Left lung (tissue), 4 donors: ENCODE measurements at regions not wholly inside any gene's neighbourhood (a gene's known extent, or its start where the extent isn't known, plus 50 kb on each side); places are given as distances from the start of the nearest gene placed in this dataset.

Experiments used
- ATAC-seq: fragments of 200-7000 bp; cut with Tn5 transposase; one replicate; pipeline ENCODE4 v1.9.1; 2020; ENCODE audit warnings: moderate library complexity
- DNase-seq, 4 donors: peaks; one replicate each; pipeline ENCODE4 v3.0.0-alpha.2; 2013 to 2020
- H3K27ac ChIP-seq, 2 donors: fragments of 200-600 bp; sonication (generic) in 1 of 2; one replicate each; pipeline versions ENCODE4 v1.5.0 to v1.8.0; 2020 to 2021
- H3K27me3 ChIP-seq, 2 donors: fragments of 200-600 bp; sonication (generic) in 1 of 2; one replicate each; pipeline versions ENCODE4 v1.5.0 to v1.8.0; 2020 to 2021
- H3K36me3 ChIP-seq, 2 donors: fragments of 200-600 bp; sonication (generic) in 1 of 2; one replicate each; pipeline versions ENCODE4 v1.5.0 to v1.8.0; 2020 to 2021
- H3K4me1 ChIP-seq, 2 donors: fragments of 200-600 bp; one replicate each; pipeline ENCODE4 v1.8.0; 2021
- H3K4me3 ChIP-seq, 2 donors: fragments of 200-600 bp; sonication (generic) in 1 of 2; one replicate each; pipeline versions ENCODE4 v1.5.0 to v1.8.0; 2020 to 2021; ENCODE audit warnings: mild to moderate bottlenecking in 1 of 2
- H3K9me3 ChIP-seq, 2 donors: fragments of 200-600 bp; sonication (generic) in 1 of 2; one replicate each; pipeline versions ENCODE4 v1.5.0 to v1.8.0; 2020 to 2021
- intact Hi-C, 2 donors: fragments of 100-400 bp; cut with DNase I; formaldehyde crosslinking; loops; one replicate each; pipeline versions ENCODE4 v1.11.2 to v1.14.2; 2022
- TF ChIP-seq, protein P1 (sequence below), 2 donors: fragments of 200-600 bp; sonication (generic) in 1 of 2; IDR thresholded peaks; one replicate each; pipeline versions ENCODE4 v1.5.0 to v1.8.0; 2021; ENCODE audit warnings: antibody characterized with exemption in 2 of 2
- donor health status: DM: no; HTN: yes; CAD: no.
- donor health status: DM: no; HTN: no; CAD: no.

DNA sequence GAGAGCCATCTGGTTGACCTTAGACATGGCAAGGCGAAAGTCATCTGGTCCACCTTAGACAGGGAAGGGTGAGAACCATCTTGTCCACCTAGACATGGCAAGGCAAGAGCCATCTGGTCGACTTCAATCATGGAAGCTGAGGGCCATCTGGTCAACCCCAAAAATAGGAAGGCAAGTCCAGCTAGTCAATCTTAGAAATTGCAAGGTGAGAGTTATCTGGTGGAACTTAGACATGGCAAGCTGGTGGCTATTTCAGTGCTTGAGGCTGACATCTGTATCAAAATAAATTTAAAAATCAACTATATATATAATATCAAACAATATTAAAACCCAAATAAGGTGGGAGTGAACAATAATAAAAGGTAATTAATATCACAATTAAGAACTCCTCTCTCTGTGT lies 83.9 kb downstream of the ZNF726 start:
- TF ChIP-seq, protein P1, sequence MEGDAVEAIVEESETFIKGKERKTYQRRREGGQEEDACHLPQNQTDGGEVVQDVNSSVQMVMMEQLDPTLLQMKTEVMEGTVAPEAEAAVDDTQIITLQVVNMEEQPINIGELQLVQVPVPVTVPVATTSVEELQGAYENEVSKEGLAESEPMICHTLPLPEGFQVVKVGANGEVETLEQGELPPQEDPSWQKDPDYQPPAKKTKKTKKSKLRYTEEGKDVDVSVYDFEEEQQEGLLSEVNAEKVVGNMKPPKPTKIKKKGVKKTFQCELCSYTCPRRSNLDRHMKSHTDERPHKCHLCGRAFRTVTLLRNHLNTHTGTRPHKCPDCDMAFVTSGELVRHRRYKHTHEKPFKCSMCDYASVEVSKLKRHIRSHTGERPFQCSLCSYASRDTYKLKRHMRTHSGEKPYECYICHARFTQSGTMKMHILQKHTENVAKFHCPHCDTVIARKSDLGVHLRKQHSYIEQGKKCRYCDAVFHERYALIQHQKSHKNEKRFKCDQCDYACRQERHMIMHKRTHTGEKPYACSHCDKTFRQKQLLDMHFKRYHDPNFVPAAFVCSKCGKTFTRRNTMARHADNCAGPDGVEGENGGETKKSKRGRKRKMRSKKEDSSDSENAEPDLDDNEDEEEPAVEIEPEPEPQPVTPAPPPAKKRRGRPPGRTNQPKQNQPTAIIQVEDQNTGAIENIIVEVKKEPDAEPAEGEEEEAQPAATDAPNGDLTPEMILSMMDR (IDR thresholded peaks at IDR 0.05) = no peak
- DNase-seq = no peak
- ATAC-seq = no peak

DNA sequence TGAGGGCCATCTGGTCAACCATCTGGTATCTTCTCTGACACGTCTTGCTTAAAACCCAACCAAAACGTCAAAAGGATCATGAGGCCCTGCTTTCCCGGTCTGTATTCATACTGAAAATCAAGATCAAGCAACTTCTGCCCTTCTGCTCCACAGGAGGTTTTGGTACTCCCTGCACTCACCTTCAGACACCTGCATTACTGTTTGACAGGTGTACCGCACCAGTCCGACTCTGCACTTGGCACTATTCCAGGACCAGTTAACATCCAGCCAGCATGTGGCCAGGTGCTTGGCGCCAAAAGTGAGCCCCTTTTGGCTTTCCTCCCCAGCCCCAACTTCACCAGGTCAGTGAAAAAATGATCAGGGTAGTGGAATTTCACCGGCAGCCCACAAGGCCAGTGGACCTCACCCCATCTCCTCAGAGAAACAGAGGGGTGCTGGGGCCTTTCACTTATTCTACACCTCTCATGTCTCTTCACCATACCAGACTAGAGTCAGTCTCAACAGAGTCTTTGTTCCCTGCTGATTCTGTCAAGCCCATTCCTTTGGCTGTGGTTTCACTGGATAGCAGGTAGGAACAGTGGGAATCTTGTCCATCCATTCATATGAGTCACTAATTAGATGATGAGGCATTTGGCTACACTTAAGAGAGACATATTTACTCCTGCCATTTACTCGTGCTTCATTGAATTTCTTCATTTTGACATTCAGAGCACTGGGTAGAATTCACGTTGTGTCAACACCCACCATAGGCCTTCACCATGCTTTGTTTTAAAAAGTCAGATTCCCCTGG lies 85.3 kb downstream of the ZNF726 start:
- TF ChIP-seq, protein P1 (IDR thresholded peaks at IDR 0.05) = no peak
- H3K4me1 ChIP-seq = no peaks in the 10 kb centered on the region

More for the DNA sequence above, 83.9 kb downstream of the ZNF726 start:
- Histone ChIP-seq H3K36me3 (no peaks in the 10 kb centered on the region), H3K4me3 (no peak overlapping the region), H3K27me3 (no peaks in the 10 kb centered on the region), H3K4me1 (no peaks in the 10 kb centered on the region), H3K9me3 (peaks cover 0 to 78% of the 10 kb centered on the region in 2 donors), H3K27ac (no peak overlapping the region)
- intact Hi-C loops = no loop called here

GRCh38 chr19:24000656-24001055 lies 86.0 kb downstream of the ZNF726 start:
- intact Hi-C loops = no loop called here
- Histone ChIP-seq H3K36me3 (no peaks in the 10 kb centered on the region), H3K4me1 (no peaks in the 10 kb centered on the region), H3K27me3 (no peaks in the 10 kb centered on the region), H3K9me3 (peaks cover 0 to 73% of the 10 kb centered on the region in 2 donors), H3K27ac (no peak overlapping the region), H3K4me3 (no peak overlapping the region)
- DNase-seq (no peak), ATAC-seq (no peak)
- TF ChIP-seq, protein P1 (IDR thresholded peaks at IDR 0.05) = no peak

More for the DNA sequence above, 85.3 kb downstream of the ZNF726 start:
- Histone ChIP-seq H3K4me3 (no peak overlapping the region), H3K36me3 (no peaks in the 10 kb centered on the region), H3K27ac (no peak overlapping the region), H3K9me3 (peaks cover 0 to 79% of the 10 kb centered on the region in 2 donors), H3K27me3 (no peaks in the 10 kb centered on the region)
- ATAC-seq (no peak), DNase-seq (no peak)
- intact Hi-C loops = no loop called here

DNA sequence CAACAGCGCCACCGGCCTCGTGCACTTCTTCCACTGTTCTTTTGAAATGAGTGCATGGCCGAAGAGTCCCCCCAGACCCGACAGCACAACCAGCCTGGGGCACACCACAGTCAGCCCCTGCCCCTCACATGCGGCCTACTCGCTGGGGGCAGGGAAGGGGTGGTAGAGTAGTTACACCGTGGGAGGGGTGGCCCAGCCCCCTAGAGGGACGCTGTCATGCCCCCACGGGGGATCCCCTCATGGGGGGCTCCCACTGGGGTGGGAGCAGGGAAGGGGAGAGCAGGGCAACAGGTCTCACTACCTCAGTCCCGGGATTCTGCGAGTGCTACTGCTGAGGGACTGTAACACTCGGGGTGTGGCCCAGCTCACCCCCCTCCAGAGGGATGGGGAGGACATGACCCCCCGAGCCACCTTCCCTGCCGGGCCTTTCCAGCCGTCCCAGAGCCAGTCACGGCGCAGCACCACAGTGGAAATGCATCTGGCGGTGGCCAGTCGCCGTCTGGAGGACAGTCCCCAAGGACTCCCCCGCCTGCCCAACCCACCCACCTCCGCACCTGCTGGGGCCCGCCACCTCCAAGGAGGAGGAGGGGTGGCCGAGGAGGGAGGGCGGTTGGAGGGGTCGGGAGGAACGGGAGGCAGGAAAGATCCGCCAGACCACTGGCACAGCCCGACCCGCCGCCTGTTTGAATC lies 84.6 kb upstream of the ZNF254 start:
- peaks cover 0 to 64% of the 10 kb centered on the region in 2 donors for H3K9me3 ChIP-seq
- TF ChIP-seq, protein P1 (IDR thresholded peaks at IDR 0.05) = no peak
- intact Hi-C loops = no loop called here
- H3K27me3 ChIP-seq = no peaks in the 10 kb centered on the region
- H3K36me3 ChIP-seq = no peaks in the 10 kb centered on the region
- no peak overlapping the region for H3K27ac ChIP-seq
- H3K4me1 ChIP-seq = no peaks in the 10 kb centered on the region
- H3K4me3 ChIP-seq = no peak overlapping the region
- DNase-seq (no peak), ATAC-seq (no peak)

GRCh38 chr19:24003537-24003936 lies 83.5 kb upstream of the ZNF254 start:
- ATAC-seq = no peak
- H3K4me1 ChIP-seq = no peaks in the 10 kb centered on the region
- TF ChIP-seq, protein P1 (IDR thresholded peaks at IDR 0.05) = no peak

More at GRCh38 chr19:24003537-24003936, 83.5 kb upstream of the ZNF254 start:
- no peak for DNase-seq
- Histone ChIP-seq H3K36me3 (no peaks in the 10 kb centered on the region), H3K27me3 (no peaks in the 10 kb centered on the region), H3K4me3 (no peak overlapping the region), H3K9me3 (peaks cover 0 to 54% of the 10 kb centered on the region in 2 donors), H3K27ac (no peak overlapping the region)
- intact Hi-C loops = no loop called here
